ENCODE measurements at regions not wholly inside any gene's neighbourhood (a gene's known extent, or its start where the extent isn't known, plus 50 kb on each side); places are given as distances from the start of the nearest gene placed in this dataset.

DNA sequence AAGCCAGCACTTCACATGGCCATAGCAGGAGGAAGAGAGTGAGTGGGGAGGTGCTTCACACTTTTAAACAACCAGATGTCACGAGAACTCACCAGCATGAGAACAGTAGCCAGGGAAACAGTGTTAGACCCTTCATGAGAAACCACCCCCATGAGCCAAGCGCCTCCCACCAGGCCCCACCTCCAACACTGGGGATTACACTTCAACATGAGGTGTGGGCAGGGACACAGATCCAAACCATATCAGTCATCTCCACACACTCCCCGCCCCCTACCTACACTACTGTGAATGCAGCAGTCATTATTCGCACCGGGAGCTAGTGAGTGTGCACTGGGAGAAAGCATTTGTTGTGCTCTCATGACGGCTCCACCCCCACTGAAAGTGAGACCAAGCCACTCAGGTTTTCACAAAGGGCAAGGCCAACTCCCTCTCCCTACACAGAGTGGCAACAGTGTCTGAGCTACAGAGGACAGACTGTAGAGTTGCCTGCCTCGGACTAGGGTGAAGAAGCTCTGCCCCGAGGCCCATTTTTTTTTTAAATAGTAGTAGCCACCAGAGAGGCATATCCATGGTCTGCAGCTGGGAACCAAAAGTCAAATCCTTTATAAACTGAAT lies 125.6 kb downstream of the BARHL2 start:
- no peak overlapping the region for H3K4me3 ChIP-seq
- WGBS, 4 donors: 50 to 64% (median 53%) methylated on average over 5 to 8 of the region's 8 CpGs
- no peaks in the 10 kb centered on the region for H3K36me3 ChIP-seq (replicated peaks in 1 of 2)
- no peak for TF ChIP-seq POLR2A (IDR thresholded peaks at IDR 0.05)
- TF ChIP-seq, protein P1, sequence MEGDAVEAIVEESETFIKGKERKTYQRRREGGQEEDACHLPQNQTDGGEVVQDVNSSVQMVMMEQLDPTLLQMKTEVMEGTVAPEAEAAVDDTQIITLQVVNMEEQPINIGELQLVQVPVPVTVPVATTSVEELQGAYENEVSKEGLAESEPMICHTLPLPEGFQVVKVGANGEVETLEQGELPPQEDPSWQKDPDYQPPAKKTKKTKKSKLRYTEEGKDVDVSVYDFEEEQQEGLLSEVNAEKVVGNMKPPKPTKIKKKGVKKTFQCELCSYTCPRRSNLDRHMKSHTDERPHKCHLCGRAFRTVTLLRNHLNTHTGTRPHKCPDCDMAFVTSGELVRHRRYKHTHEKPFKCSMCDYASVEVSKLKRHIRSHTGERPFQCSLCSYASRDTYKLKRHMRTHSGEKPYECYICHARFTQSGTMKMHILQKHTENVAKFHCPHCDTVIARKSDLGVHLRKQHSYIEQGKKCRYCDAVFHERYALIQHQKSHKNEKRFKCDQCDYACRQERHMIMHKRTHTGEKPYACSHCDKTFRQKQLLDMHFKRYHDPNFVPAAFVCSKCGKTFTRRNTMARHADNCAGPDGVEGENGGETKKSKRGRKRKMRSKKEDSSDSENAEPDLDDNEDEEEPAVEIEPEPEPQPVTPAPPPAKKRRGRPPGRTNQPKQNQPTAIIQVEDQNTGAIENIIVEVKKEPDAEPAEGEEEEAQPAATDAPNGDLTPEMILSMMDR (IDR thresholded peaks at IDR 0.05): no peak
- H3K9me3 ChIP-seq (replicated peaks in 1 of 3): peaks cover 0 to 3% (median 0%) of the 10 kb centered on the region in 3 donors
- H3K4me1 ChIP-seq (replicated peaks in 1 of 2): no peaks in the 10 kb centered on the region
- no peaks in the 10 kb centered on the region for H3K27me3 ChIP-seq
- intact Hi-C loops (cut with DNase I): no loop called here
- DNase-seq: no peak
- no peak overlapping the region for H3K27ac ChIP-seq

DNA sequence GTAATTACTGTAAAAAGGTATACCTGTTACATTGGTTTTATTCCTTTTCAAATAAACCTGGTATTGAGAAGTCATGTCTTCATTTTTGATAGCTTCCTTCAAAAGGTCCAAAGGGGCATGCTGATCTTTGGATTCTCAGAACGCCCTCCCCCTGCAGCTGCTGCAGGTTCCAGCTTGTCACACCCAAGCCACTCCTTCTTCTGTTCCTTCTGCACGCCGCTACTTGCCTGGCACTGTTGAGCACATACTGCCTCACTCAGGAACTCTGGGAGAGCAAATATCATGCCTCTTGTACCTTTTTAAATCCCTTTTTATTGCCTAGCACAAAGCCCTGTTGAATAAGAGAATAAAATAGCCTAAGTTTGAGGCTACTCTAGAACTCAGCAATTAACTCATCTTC lies 136.9 kb downstream of the BARHL2 start:
- DNase-seq: no peak
- TF ChIP-seq, protein P1 (IDR thresholded peaks at IDR 0.05): no peak
- no peak for TF ChIP-seq POLR2A (IDR thresholded peaks at IDR 0.05)
- H3K27ac ChIP-seq: no peak overlapping the region
- peaks cover 3% of the 10 kb centered on the region for H3K27me3 ChIP-seq
- no peak overlapping the region for H3K4me3 ChIP-seq
- H3K9me3 ChIP-seq (replicated peaks in 1 of 3): no peaks in the 10 kb centered on the region
- H3K4me1 ChIP-seq (replicated peaks in 1 of 2): no peaks in the 10 kb centered on the region
- intact Hi-C loops (cut with DNase I): loop anchor here in 1 of 2 donors (10.0 kb wide), 1 partner anchor 585 kb away; no protein-coding TSS in a partner anchor
- 41 to 61% (median 47%) methylated on average over 3 of the region's 3 CpGs for WGBS, 4 donors
- no peaks in the 10 kb centered on the region for H3K36me3 ChIP-seq (replicated peaks in 1 of 2)

DNA sequence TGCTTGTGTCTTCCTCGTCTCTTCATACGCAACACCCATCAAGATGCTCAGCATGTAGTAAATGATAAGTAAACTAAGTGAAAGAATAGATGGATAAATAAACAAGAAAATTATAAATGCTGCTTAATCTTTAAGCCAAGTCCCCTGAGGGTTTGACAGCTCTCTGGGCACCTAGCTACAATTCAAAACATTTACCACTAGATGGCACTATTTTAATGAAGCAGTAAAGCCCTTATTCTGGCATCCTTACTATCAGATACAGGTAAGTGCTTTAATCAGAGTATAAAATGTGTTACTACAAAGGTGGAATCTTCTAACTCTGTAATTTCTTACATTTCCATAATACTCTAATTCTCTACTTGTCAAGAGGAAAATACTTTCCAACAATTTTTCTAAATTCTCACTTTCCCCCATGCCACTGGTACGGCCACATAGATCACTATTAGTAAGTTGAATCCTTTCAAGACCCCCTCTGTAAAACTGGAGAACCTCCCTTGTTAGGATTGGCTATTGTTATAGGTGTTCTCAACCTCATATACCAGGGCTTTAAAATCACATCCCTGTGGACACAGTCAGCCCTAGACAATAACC lies 137.8 kb downstream of the BARHL2 start:
- H3K4me1 ChIP-seq (replicated peaks in 1 of 2): no peaks in the 10 kb centered on the region
- intact Hi-C loops (cut with DNase I): no loop called here
- no peaks in the 10 kb centered on the region for H3K36me3 ChIP-seq (replicated peaks in 1 of 2)
- H3K9me3 ChIP-seq (replicated peaks in 1 of 3): no peaks in the 10 kb centered on the region
- H3K27me3 ChIP-seq: peaks cover 3% of the 10 kb centered on the region
- TF ChIP-seq POLR2A (IDR thresholded peaks at IDR 0.05): no peak
- TF ChIP-seq, protein P1 (IDR thresholded peaks at IDR 0.05): peak; percentile 43 to 73 (median 48)
- 45 to 57% (median 48%) methylated on average over 3 of the region's 3 CpGs for WGBS, 4 donors
- H3K4me3 ChIP-seq: no peak overlapping the region
- no peak for DNase-seq
- no peak overlapping the region for H3K27ac ChIP-seq

DNA sequence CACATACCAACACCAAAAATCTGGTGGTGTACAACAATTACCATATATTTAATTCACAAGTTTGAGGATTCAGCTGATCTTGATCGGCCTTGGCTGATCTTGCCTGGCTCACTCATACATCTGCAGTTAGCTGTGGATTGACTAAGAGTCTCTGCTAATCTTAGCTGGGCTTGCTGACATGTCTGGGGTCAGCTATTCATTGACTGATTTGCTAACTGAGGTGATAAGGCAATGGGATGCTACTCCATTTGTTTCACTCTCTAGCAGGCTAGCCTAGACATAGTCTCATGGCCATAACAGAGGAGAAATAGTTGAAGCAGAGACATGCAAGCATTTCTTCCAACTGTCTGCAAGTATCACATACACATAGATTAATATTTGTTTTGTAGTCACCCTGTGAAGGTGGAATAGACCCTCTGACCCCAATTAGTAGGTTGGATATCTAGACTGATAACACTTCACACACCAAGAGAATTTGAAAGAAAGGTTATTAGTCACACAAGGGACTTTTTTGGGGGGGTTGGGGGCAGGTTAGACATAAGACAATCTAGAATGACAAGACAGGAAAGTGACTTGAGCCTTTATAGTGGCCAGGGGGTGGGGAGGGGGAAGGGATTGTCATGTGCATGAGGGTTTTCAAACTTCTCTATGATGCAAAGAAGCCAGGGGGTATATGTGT lies 142.3 kb downstream of the BARHL2 start:
- intact Hi-C loops (cut with DNase I): no loop called here
- no peaks in the 10 kb centered on the region for H3K36me3 ChIP-seq (replicated peaks in 1 of 2)
- no peak overlapping the region for H3K27ac ChIP-seq
- no peaks in the 10 kb centered on the region for H3K9me3 ChIP-seq (replicated peaks in 1 of 3)
- H3K27me3 ChIP-seq: peaks cover 3% of the 10 kb centered on the region
- H3K4me1 ChIP-seq (replicated peaks in 1 of 2): no peaks in the 10 kb centered on the region
- DNase-seq: no peak
- H3K4me3 ChIP-seq: no peak overlapping the region
- 62 to 100% (median 79%) methylated on average over 1 of the region's 1 CpG for WGBS, 4 donors
- TF ChIP-seq, protein P1 (IDR thresholded peaks at IDR 0.05): no peak
- TF ChIP-seq POLR2A (IDR thresholded peaks at IDR 0.05): no peak

All from adrenal gland (tissue), 9 donors.